HUES6 (cell line): ENCODE measurements at regions not wholly inside any gene's neighbourhood (a gene's known extent, or its start where the extent isn't known, plus 50 kb on each side); places are given as distances from the start of the nearest gene placed in this dataset.

Experiments used
- H3K27ac ChIP-seq: 2 replicates; pipeline ENCODE4 v1.7.0; 2013; ENCODE audit warnings: low read depth, mild to moderate bottlenecking, low read length, inconsistent platforms
- H3K27me3 ChIP-seq: 2 replicates; pipeline ENCODE4 v1.6.1; 2013; ENCODE audit warnings: low read length; ENCODE audit not compliant: control insufficient read depth, insufficient read depth
- H3K36me3 ChIP-seq: 2 replicates; pipeline ENCODE4 v1.6.1; 2013; ENCODE audit warnings: low read length; ENCODE audit not compliant: control insufficient read depth, insufficient read depth
- H3K4me1 ChIP-seq: 2 replicates; pipeline ENCODE4 v1.6.1; 2013; ENCODE audit warnings: low read length; ENCODE audit not compliant: control insufficient read depth, insufficient read depth
- H3K4me3 ChIP-seq: 2 replicates; pipeline ENCODE4 v1.5.1; 2013; ENCODE audit warnings: low read depth, low read length
- H3K9ac ChIP-seq: one replicate; pipeline ENCODE4 v1.6.1; 2013; ENCODE audit warnings: mild to moderate bottlenecking, low read length
- H3K9me3 ChIP-seq: 2 replicates; pipeline ENCODE4 v1.6.1; 2013; ENCODE audit warnings: low read depth, low read length; ENCODE audit not compliant: control insufficient read depth, insufficient read depth

- no peak overlapping the region for H3K4me3 ChIP-seq
- peaks cover 23% of the 10 kb centered on the region for H3K9me3 ChIP-seq
- no peaks in the 10 kb centered on the region for H3K36me3 ChIP-seq
- H3K27ac ChIP-seq, result no peak overlapping the region
- H3K9ac ChIP-seq, result no peak overlapping the region
- H3K4me1 ChIP-seq, result 0 out of 2 replicates have a peak, but pooled peaks cover 2% of the 10 kb centered on the region
- H3K27me3 ChIP-seq, result no peaks in the 10 kb centered on the region
Observed at GRCh38 chr1:55604179-55604578, 389.0 kb upstream of the USP24 start.

- Histone ChIP-seq H3K9ac (no peak overlapping the region), H3K4me3 (no peak overlapping the region), H3K27me3 (no peaks in the 10 kb centered on the region), H3K27ac (no peak overlapping the region), H3K9me3 (no peaks in the 10 kb centered on the region), H3K36me3 (no peaks in the 10 kb centered on the region), H3K4me1 (0 out of 2 replicates have a peak, but pooled peaks cover 2% of the 10 kb centered on the region)
Observed at GRCh38 chr1:55600242-55600641, 385.1 kb upstream of the USP24 start.

- Histone ChIP-seq H3K9me3 (no peaks in the 10 kb centered on the region), H3K27me3 (no peaks in the 10 kb centered on the region), H3K27ac (no peak overlapping the region), H3K4me3 (no peak overlapping the region), H3K9ac (no peak overlapping the region), H3K36me3 (no peaks in the 10 kb centered on the region), H3K4me1 (0 out of 2 replicates have a peak, but pooled peaks cover 2% of the 10 kb centered on the region)
Observed at GRCh38 chr1:55597910-55598309, 382.7 kb upstream of the USP24 start.

- Histone ChIP-seq H3K27me3 (no peaks in the 10 kb centered on the region), H3K36me3 (no peaks in the 10 kb centered on the region), H3K9ac (no peak overlapping the region), H3K4me1 (no peaks in the 10 kb centered on the region), H3K9me3 (no peaks in the 10 kb centered on the region), H3K4me3 (no peak overlapping the region), H3K27ac (no peak overlapping the region)
Observed at GRCh38 chr1:55594701-55595100, 379.5 kb upstream of the USP24 start.

GRCh38 chr1:55593298-55593697, 378.1 kb upstream of the USP24 start:
- no peaks in the 10 kb centered on the region for H3K4me1 ChIP-seq
- H3K27ac ChIP-seq, result no peak overlapping the region
- H3K9ac ChIP-seq, result no peak overlapping the region
- H3K27me3 ChIP-seq, result no peaks in the 10 kb centered on the region
- no peak overlapping the region for H3K4me3 ChIP-seq
- H3K36me3 ChIP-seq, result no peaks in the 10 kb centered on the region
- H3K9me3 ChIP-seq, result no peaks in the 10 kb centered on the region

- H3K9ac ChIP-seq, result no peak overlapping the region
- H3K27me3 ChIP-seq, result no peaks in the 10 kb centered on the region
- H3K27ac ChIP-seq, result no peak overlapping the region
- no peak overlapping the region for H3K4me3 ChIP-seq
- no peaks in the 10 kb centered on the region for H3K36me3 ChIP-seq
- no peaks in the 10 kb centered on the region for H3K9me3 ChIP-seq
- no peaks in the 10 kb centered on the region for H3K4me1 ChIP-seq
Observed at GRCh38 chr1:55592122-55592521, 377.0 kb upstream of the USP24 start.

GRCh38 chr1:55589671-55590297, 374.6 kb upstream of the USP24 start:
- peaks cover under 1% of the 10 kb centered on the region for H3K4me1 ChIP-seq

GRCh38 chr1:55588309-55588708, 373.1 kb upstream of the USP24 start:
- H3K9me3 ChIP-seq, result no peaks in the 10 kb centered on the region
- no peaks in the 10 kb centered on the region for H3K36me3 ChIP-seq
- no peak overlapping the region for H3K9ac ChIP-seq
- H3K27ac ChIP-seq, result no peak overlapping the region
- H3K4me1 ChIP-seq, result peaks cover 4% of the 10 kb centered on the region
- no peaks in the 10 kb centered on the region for H3K27me3 ChIP-seq
- H3K4me3 ChIP-seq, result no peak overlapping the region

More at GRCh38 chr1:55589671-55590297, 374.6 kb upstream of the USP24 start:
- Histone ChIP-seq H3K36me3 (no peaks in the 10 kb centered on the region), H3K4me3 (no peak overlapping the region), H3K27me3 (no peaks in the 10 kb centered on the region), H3K27ac (no peak overlapping the region), H3K9me3 (no peaks in the 10 kb centered on the region), H3K9ac (no peak overlapping the region)

- no peaks in the 10 kb centered on the region for H3K36me3 ChIP-seq
- H3K27ac ChIP-seq, result no peak overlapping the region
- no peaks in the 10 kb centered on the region for H3K27me3 ChIP-seq
- H3K4me1 ChIP-seq, result peaks cover 4% of the 10 kb centered on the region
- no peak overlapping the region for H3K4me3 ChIP-seq
- H3K9me3 ChIP-seq, result no peaks in the 10 kb centered on the region
- no peak overlapping the region for H3K9ac ChIP-seq
Observed at GRCh38 chr1:55586771-55587170, 371.6 kb upstream of the USP24 start.

GRCh38 chr1:55585402-55585792, 370.2 kb upstream of the USP24 start:
- H3K9me3 ChIP-seq, result no peaks in the 10 kb centered on the region
- no peaks in the 10 kb centered on the region for H3K36me3 ChIP-seq
- peaks cover 4% of the 10 kb centered on the region for H3K4me1 ChIP-seq
- H3K27ac ChIP-seq, result no peak overlapping the region
- H3K27me3 ChIP-seq, result no peaks in the 10 kb centered on the region
- H3K4me3 ChIP-seq, result no peak overlapping the region
- no peak overlapping the region for H3K9ac ChIP-seq

GRCh38 chr1:55584526-55585401, 369.6 kb upstream of the USP24 start:
- H3K9me3 ChIP-seq, result no peaks in the 10 kb centered on the region
- no peak overlapping the region for H3K9ac ChIP-seq
- no peaks in the 10 kb centered on the region for H3K27me3 ChIP-seq
- H3K27ac ChIP-seq, result no peak overlapping the region
- no peak overlapping the region for H3K4me3 ChIP-seq
- H3K4me1 ChIP-seq, result peaks cover 4% of the 10 kb centered on the region
- no peaks in the 10 kb centered on the region for H3K36me3 ChIP-seq
